ENCODE measurements at regions not wholly inside any gene's neighbourhood (a gene's known extent, or its start where the extent isn't known, plus 50 kb on each side); places are given as distances from the start of the nearest gene placed in this dataset.

DNA sequence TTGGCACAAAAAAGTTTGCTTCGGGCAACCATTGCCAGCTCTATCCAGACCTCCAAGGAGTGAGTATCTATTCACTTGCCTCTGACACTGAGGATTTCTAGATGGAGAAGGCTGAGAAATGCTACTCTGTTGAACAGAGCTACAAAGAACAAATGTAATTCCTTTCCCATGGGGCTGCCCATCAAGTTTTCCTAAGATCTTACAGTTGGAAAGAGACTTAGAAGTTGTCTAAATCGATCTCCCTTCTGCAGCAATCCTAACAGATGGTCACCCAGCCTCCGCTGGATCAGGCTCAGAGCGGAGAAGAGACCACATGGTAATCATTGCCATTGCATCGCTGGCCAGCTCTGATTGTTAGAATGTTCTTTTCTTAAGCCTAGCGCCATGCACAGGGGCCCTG, 110.1 kb upstream of the BCL2L14 start:
- Histone ChIP-seq H3K4me2 (ENCODE audit: control insufficient read depth, insufficient read depth) (no peak overlapping the region), H3K9ac (ENCODE audit: control insufficient read depth, insufficient read depth, low read length) (no peak overlapping the region), H3K36me3 (ENCODE audit: control insufficient read depth in 2 of 2, insufficient read depth in 2 of 2, low read length in 1 of 2) (no peaks in the 10 kb centered on the region), H3K9me3 (replicated peaks; ENCODE audit: control insufficient read depth, insufficient read depth, low read length) (no peaks in the 10 kb centered on the region), H3K79me2 (ENCODE audit: control insufficient read depth, insufficient read depth, low read length) (no peaks in the 10 kb centered on the region), H3K4me1 (ENCODE audit: control insufficient read depth, insufficient read depth, low read length) (peaks cover 12% of the 10 kb centered on the region), H2AFZ (ENCODE audit: control insufficient read depth, low read depth, low read length) (no peak overlapping the region), H3K27me3 (replicated peaks in 1 of 2; ENCODE audit: control insufficient read depth in 2 of 2, insufficient read depth in 2 of 2, low read length in 1 of 2) (no peaks in the 10 kb centered on the region), H3K4me3 (no peak overlapping the region), H3K27ac (ENCODE audit: control insufficient read depth, insufficient read depth) (no peak overlapping the region), H4K20me1 (ENCODE audit: control insufficient read depth, insufficient read depth) (no peaks in the 10 kb centered on the region)
- WGBS (ENCODE audit: insufficient coverage, insufficient replicate concordance, low lambda C conversion rate, missing lambda C conversion rate) = 82% methylated on average over 6 of the region's 6 CpGs
- no peak for ATAC-seq
- in situ Hi-C loops (cut with MboI) (no loop called here), intact Hi-C loops (cut with micrococcal nuclease; ENCODE audit: unreplicated experiment) (no loop called here)
- ChIA-PET SMC1A (ENCODE audit: uncharacterized antibody, unreplicated experiment) (interaction anchor here (1.3 to 2.4 kb wide), 2 partner anchors 10 to 70 kb away, joined by 3 to 11 read pairs; no protein-coding TSS in a partner anchor), CTCF (interaction anchor here (1.3 to 1.9 kb wide), 3 partner anchors 9 to 19 kb away, joined by 4 to 11 read pairs (median 6); no protein-coding TSS in a partner anchor), POLR2A (interaction anchor here (0.6 kb wide), 1 partner anchor 83 kb away, joined by 3 read pairs; no protein-coding TSS in a partner anchor), RAD21 (ENCODE audit: unreplicated experiment) (no interaction called here)
- BruUV-seq (replicated peaks) = no TSS peak
- TF ChIP-seq MTA3 (IDR thresholded peaks at IDR 0.05; ENCODE audit: borderline replicate concordance, low read length) = no peak
- TF ChIP-seq, protein P1, sequence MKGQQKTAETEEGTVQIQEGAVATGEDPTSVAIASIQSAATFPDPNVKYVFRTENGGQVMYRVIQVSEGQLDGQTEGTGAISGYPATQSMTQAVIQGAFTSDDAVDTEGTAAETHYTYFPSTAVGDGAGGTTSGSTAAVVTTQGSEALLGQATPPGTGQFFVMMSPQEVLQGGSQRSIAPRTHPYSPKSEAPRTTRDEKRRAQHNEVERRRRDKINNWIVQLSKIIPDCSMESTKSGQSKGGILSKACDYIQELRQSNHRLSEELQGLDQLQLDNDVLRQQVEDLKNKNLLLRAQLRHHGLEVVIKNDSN (IDR thresholded peaks at IDR 0.05; ENCODE audit: borderline replicate concordance, extremely low read length, insufficient read depth, low read depth, low read length) = no peak
- no peak for TF ChIP-seq RBBP5 (conservative IDR thresholded peaks at IDR 0.05)
- no peak for TF ChIP-seq ZSCAN29 (IDR thresholded peaks at IDR 0.05)
- DNase-seq (ENCODE audit: low read depth, low spot score) = no peak
- no peak for FAIRE-seq

DNA sequence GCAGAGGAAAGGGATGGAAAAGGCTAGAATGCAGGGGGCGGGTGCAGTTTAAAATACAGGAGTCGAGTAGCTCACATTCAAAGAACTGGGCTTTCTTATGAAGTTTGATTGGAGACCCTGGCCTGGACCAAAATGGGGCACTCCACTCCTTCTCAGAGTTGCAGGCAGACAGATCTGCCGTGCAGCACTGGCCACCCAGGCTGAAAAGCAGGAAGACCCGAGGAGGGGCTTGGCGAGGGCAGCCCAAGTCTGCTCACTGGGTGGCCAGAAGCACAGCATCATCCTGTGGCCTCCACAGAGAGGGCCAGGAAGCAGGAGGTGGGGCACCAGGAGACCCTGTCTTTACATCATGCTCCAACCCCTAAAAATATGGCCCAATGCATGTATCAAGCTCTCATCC, 109.1 kb upstream of the BCL2L14 start:
- no peak overlapping the region for H2AFZ ChIP-seq (ENCODE audit: control insufficient read depth, low read depth, low read length)
- H3K27me3 ChIP-seq (replicated peaks in 1 of 2; ENCODE audit: control insufficient read depth in 2 of 2, insufficient read depth in 2 of 2, low read length in 1 of 2) = no peaks in the 10 kb centered on the region
- no peak overlapping the region for H3K9ac ChIP-seq (ENCODE audit: control insufficient read depth, insufficient read depth, low read length)
- 93% methylated on average over 5 of the region's 5 CpGs for WGBS (ENCODE audit: insufficient coverage, insufficient replicate concordance, low lambda C conversion rate, missing lambda C conversion rate)
- no peak for FAIRE-seq
- no TSS peak for BruUV-seq (replicated peaks)
- no peak overlapping the region for H3K4me3 ChIP-seq
- no peak overlapping the region for H3K27ac ChIP-seq (ENCODE audit: control insufficient read depth, insufficient read depth)
- no peaks in the 10 kb centered on the region for H3K36me3 ChIP-seq (ENCODE audit: control insufficient read depth in 2 of 2, insufficient read depth in 2 of 2, low read length in 1 of 2)
- intact Hi-C loops (cut with micrococcal nuclease; ENCODE audit: unreplicated experiment) = no loop called here
- no peaks in the 10 kb centered on the region for H3K79me2 ChIP-seq (ENCODE audit: control insufficient read depth, insufficient read depth, low read length)
- H3K9me3 ChIP-seq (replicated peaks; ENCODE audit: control insufficient read depth, insufficient read depth, low read length) = no peaks in the 10 kb centered on the region
- RAD21 ChIA-PET (ENCODE audit: unreplicated experiment) = no interaction called here
- no peak for TF ChIP-seq KAT2A (conservative IDR thresholded peaks at IDR 0.05; ENCODE audit: control insufficient read depth, low read depth, low read length)
- TF ChIP-seq RB1 (IDR thresholded peaks at IDR 0.05; ENCODE audit: borderline replicate concordance) = no peak
- TF ChIP-seq ZBED1 (IDR thresholded peaks at IDR 0.05; ENCODE audit: borderline replicate concordance) = no peak
- TF ChIP-seq HDAC6 (IDR thresholded peaks at IDR 0.05; ENCODE audit: unreplicated experiment) = no peak
- TF ChIP-seq ZNF217 (IDR thresholded peaks at IDR 0.05) = no peak
- no peak for TF ChIP-seq ZNF24 (IDR thresholded peaks at IDR 0.05)
- H3K4me1 ChIP-seq (ENCODE audit: control insufficient read depth, insufficient read depth, low read length) = peaks cover 12% of the 10 kb centered on the region
- in situ Hi-C loops (cut with MboI) = no loop called here
- H3K4me2 ChIP-seq (ENCODE audit: control insufficient read depth, insufficient read depth) = no peak overlapping the region
- ATAC-seq = no peak
- POLR2A ChIA-PET = no interaction called here
- CTCF ChIA-PET = interaction anchor here (1.8 kb wide), 1 partner anchor 18 kb away, joined by 6 read pairs; no protein-coding TSS in a partner anchor
- no peaks in the 10 kb centered on the region for H4K20me1 ChIP-seq (ENCODE audit: control insufficient read depth, insufficient read depth)
- SMC1A ChIA-PET (ENCODE audit: uncharacterized antibody, unreplicated experiment) = interaction anchor here (1.1 to 1.3 kb wide), 2 partner anchors 21 to 72 kb away, joined by 3 read pairs; no protein-coding TSS in a partner anchor
- no peak for DNase-seq (ENCODE audit: low read depth, low spot score)

Measured in GM12878 (cell line).